ENCODE measurements at regions not wholly inside any gene's neighbourhood (a gene's known extent, or its start where the extent isn't known, plus 50 kb on each side); places are given as distances from the start of the nearest gene placed in this dataset.

- ATAC-seq (ENCODE audit: low FRiP score), result no peak
- no peak for DNase-seq (ENCODE audit: low spot score)
- TF ChIP-seq CTCF (IDR thresholded peaks at IDR 0.05), result no peak
Observed at GRCh38 chr17:12254460-12254859, 233.8 kb downstream of the MAP2K4 start.

DNA sequence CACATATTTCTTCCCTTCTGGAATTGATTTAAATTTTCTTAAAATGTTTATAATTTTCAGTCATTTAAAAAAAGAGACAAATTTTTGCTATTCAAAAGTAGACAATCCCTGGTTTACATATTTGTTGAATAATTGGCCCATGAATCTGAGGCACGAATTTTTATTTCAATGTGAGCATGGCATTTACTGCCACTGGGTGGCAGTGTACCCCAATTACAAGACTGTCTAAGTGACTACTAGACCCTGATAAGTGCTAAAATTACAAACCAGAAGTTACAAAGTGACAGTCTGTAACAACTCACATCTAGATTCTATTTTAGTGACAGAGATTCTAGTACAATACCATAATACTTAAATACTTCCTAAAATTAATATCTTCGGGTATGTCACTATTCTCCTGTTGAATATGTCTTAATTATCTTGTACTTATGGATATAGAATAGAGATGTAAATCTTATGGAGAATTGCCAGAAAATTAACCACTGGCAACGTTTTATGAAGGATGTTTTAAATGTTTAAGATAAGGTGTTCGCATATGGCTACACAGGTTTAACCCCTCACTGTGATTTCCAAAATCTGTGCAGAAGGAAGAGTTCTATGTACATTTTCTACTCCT lies 235.8 kb downstream of the MAP2K4 start:
- no peak for DNase-seq (ENCODE audit: low spot score)

DNA sequence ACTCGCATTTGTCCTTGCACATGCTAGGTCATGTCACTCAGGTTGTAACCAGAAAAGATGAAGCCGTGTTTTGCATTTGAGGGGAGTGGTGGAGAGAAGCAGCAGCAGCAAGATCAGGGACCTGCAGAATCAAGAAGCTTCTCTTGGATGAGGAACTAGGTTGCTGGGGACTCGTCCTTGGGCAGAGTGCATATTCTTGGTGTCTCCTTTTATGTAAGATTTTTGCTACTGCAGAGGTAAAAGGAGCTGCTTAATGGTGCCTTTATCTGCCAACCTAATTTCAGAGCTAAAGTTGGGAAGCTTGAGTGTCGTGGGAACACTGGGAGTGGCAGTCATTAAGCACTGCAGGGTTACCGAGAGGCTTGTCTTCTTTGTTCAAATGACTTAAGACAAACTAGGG lies 236.5 kb downstream of the MAP2K4 start:
- TF ChIP-seq CTCF (IDR thresholded peaks at IDR 0.05), result no peak
- DNase-seq (ENCODE audit: low spot score) (no peak), ATAC-seq (ENCODE audit: low FRiP score) (no peak)

More for the DNA sequence above, 235.8 kb downstream of the MAP2K4 start:
- TF ChIP-seq CTCF (IDR thresholded peaks at IDR 0.05), result no peak
- no peak for ATAC-seq (ENCODE audit: low FRiP score)

GRCh38 chr17:12261354-12261753 lies 240.7 kb downstream of the MAP2K4 start:
- no peak for TF ChIP-seq CTCF (IDR thresholded peaks at IDR 0.05)
- ATAC-seq (ENCODE audit: low FRiP score), result no peak

DNA sequence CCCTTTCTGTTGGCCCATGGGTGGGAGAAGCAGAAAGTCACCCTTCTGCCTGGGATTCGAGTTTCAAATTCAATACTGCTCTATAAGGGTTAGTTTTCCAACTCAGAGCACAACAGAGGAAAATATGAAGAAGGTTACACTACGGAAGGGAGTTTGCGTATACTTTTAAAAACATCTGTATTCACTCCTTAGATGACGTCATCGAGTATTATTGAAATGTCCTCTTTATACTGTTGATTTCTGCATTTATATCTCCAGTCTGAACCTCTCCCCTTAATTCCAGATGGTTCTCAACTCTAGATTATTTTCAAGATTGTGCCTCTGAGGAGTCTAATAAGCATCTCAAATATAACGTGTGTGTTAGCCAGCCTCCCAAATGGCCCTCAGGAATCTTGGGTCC lies 249.1 kb downstream of the MAP2K4 start:
- ATAC-seq (ENCODE audit: low FRiP score) (no peak), DNase-seq (ENCODE audit: low spot score) (no peak)
- no peak for TF ChIP-seq CTCF (IDR thresholded peaks at IDR 0.05)

More at GRCh38 chr17:12261354-12261753, 240.7 kb downstream of the MAP2K4 start:
- DNase-seq (ENCODE audit: low spot score), result no peak

GRCh38 chr17:12277827-12278226 lies 257.1 kb downstream of the MAP2K4 start:
- DNase-seq (ENCODE audit: low spot score) (no peak), ATAC-seq (ENCODE audit: low FRiP score) (no peak)
- no peak for TF ChIP-seq CTCF (IDR thresholded peaks at IDR 0.05)

- ATAC-seq (ENCODE audit: low FRiP score) (no peak), DNase-seq (ENCODE audit: low spot score) (no peak)
Observed at GRCh38 chr17:12282056-12282455, 261.4 kb downstream of the MAP2K4 start.

More at GRCh38 chr17:12282056-12282455, 261.4 kb downstream of the MAP2K4 start:
- no peak for TF ChIP-seq CTCF (IDR thresholded peaks at IDR 0.05)
